A549 (cell line): ENCODE measurements at regions not wholly inside any gene's neighbourhood (a gene's known extent, or its start where the extent isn't known, plus 50 kb on each side); places are given as distances from the start of the nearest gene placed in this dataset.
A peak's percentile ranks its signal among the peaks of the same experiment; 100 is the strongest.

Experiments
- ATAC-seq, 2 experiments: fragments of 200-7000 bp in 1 of 2; fragments of >200 bp in 1 of 2; cut with Nextera tagmentation in 1 of 2; cut with Tn5 transposase in 1 of 2; 3 replicates each; pipeline versions ENCODE4 v1.8.0 to v1.9.1; 2018 to 2020; ENCODE audit warnings: mild to moderate bottlenecking in 1 of 2, moderate library complexity in 1 of 2
- CTCF ChIA-PET: fragments of 300-600 bp; sonication (Branson Sonifier 250); formaldehyde crosslinking; extraction: SDS; loops from one replicate; lab custom pipeline; 2021; ENCODE audit warnings: antibody characterized with exemption, inconsistent platforms; lab: Yijun Ruan, JAX
- POLR2A ChIA-PET: fragments of 350-600 bp; formaldehyde crosslinking; extraction: SDS; loops from one replicate; lab custom pipeline; 2021; ENCODE audit warnings: antibody characterized with exemption, inconsistent platforms; lab: Yijun Ruan, JAX
- DNase-seq, 2 experiments: peaks; one replicate each; pipeline versions ENCODE4 v3.0.0 to v3.0.0-alpha.2; 2011 to 2016; ENCODE audit warnings: low read depth in 1 of 2, low spot score in 1 of 2
- FAIRE-seq: peaks from 2 replicates; lab custom pipeline; 2011; peaks lifted over from hg19 to GRCh38; lab: Jason Lieb, UNC
- H3K27ac ChIP-seq, 2 experiments: fragments of >200 bp; sonication (Bioruptor Twin); formaldehyde crosslinking; 3 replicates each; pipeline ENCODE4 v1.5.1; 2016 to 2017
- H3K4me1 ChIP-seq: fragments of >200 bp; sonication (Bioruptor Twin); formaldehyde crosslinking; 3 replicates; pipeline ENCODE4 v1.6.1; 2016
- H3K4me2 ChIP-seq: fragments of >200 bp; sonication (Bioruptor Twin); formaldehyde crosslinking; 3 replicates; pipeline ENCODE4 v1.6.1; 2016
- H3K4me3 ChIP-seq: fragments of >200 bp; sonication (Bioruptor Twin); formaldehyde crosslinking; 3 replicates; pipeline ENCODE4 v1.5.1; 2016
- H3K9me3 ChIP-seq: fragments of >200 bp; sonication (Bioruptor Twin); formaldehyde crosslinking; 3 replicates; pipeline ENCODE4 v1.6.1; 2016
- BCL3 ChIP-seq: fragments of >200 bp; sonication (Bioruptor Twin); formaldehyde crosslinking; IDR thresholded peaks from 3 replicates; pipeline ENCODE4 v1.6.1; 2016
- CEBPB ChIP-seq, 2 experiments: fragments of >200 bp in 1 of 2; sonication (Bioruptor Twin) in 1 of 2; formaldehyde crosslinking in 1 of 2; IDR thresholded peaks; 2 replicates each; pipeline ENCODE4 v1.6.1; 2012 to 2016
- CTCF ChIP-seq: fragments of >200 bp; sonication (Bioruptor Twin); formaldehyde crosslinking; IDR thresholded peaks from 3 replicates; pipeline ENCODE4 v1.5.1; 2016
- EHMT2 ChIP-seq: fragments of 200-600 bp; sonication (generic); IDR thresholded peaks from 2 replicates; pipeline ENCODE4 v1.6.1; 2016; ENCODE audit warnings: antibody characterized with exemption, low read depth, mild to moderate bottlenecking, moderate library complexity
- ESRRA ChIP-seq: fragments of 150-350 bp; IDR thresholded peaks from 2 replicates; pipeline ENCODE4 v1.6.1; 2014; ENCODE audit warnings: mild to moderate bottlenecking, low read length, borderline replicate concordance
- FOSB ChIP-seq: fragments of 250-450 bp; sonication (Bioruptor Pico); IDR thresholded peaks from 2 replicates; pipeline ENCODE4 v1.5.0; 2020; ENCODE audit warnings: mild to moderate bottlenecking, moderate library complexity
- FOXS1 ChIP-seq: fragments of 250-450 bp; sonication (Bioruptor Pico); IDR thresholded peaks from 2 replicates; pipeline ENCODE4 v1.5.0; 2020; ENCODE audit warnings: mild to moderate bottlenecking, moderate library complexity
- GATA3 ChIP-seq: IDR thresholded peaks from 2 replicates; pipeline ENCODE4 v1.6.1; 2012; ENCODE audit warnings: borderline replicate concordance
- HDAC2 ChIP-seq: fragments of 200-600 bp; sonication (generic); IDR thresholded peaks from 2 replicates; pipeline ENCODE4 v1.6.1; 2016
- HES2 ChIP-seq: fragments of >200 bp; sonication (Bioruptor Twin); formaldehyde crosslinking; IDR thresholded peaks from 2 replicates; pipeline ENCODE4 v1.6.1; 2016
- JUN ChIP-seq, 2 experiments: fragments of >200 bp; sonication (Bioruptor Twin); formaldehyde crosslinking; IDR thresholded peaks; 2 replicates in 1 of 2; 3 replicates in 1 of 2; pipeline ENCODE4 v1.6.1; 2016 to 2017
- KDM5A ChIP-seq: fragments of 200-600 bp; sonication (generic); IDR thresholded peaks from 2 replicates; pipeline ENCODE4 v1.6.1; 2016; ENCODE audit warnings: antibody characterized with exemption, mild to moderate bottlenecking
- MAX ChIP-seq: IDR thresholded peaks from 2 replicates; pipeline ENCODE4 v1.6.1; 2012
- NFE2L2 ChIP-seq: fragments of 150-350 bp; conservative IDR thresholded peaks from 2 replicates; pipeline ENCODE4 v1.6.1; 2014; ENCODE audit warnings: low read length
- NR3C1 ChIP-seq: fragments of >200 bp; sonication (Bioruptor Twin); formaldehyde crosslinking; IDR thresholded peaks from 3 replicates; pipeline ENCODE4 v1.6.1; 2017
- RAD21 ChIP-seq, 2 experiments: fragments of >200 bp in 1 of 2; sonication (Bioruptor Twin) in 1 of 2; formaldehyde crosslinking in 1 of 2; IDR thresholded peaks in 1 of 2; conservative IDR thresholded peaks in 1 of 2; 2 replicates in 1 of 2; 3 replicates in 1 of 2; pipeline ENCODE4 v1.6.1; 2012 to 2018; ENCODE audit warnings: inconsistent platforms in 1 of 2
- RNF2 ChIP-seq: fragments of 200-600 bp; sonication (generic); IDR thresholded peaks from 2 replicates; pipeline ENCODE4 v1.6.1; 2016; ENCODE audit warnings: low read depth, mild to moderate bottlenecking, antibody characterized with exemption, moderate library complexity, borderline replicate concordance
- TFCP2L1 ChIP-seq: fragments of 250-450 bp; sonication (Bioruptor Pico); IDR thresholded peaks from 2 replicates; pipeline ENCODE4 v1.5.0; 2021; ENCODE audit warnings: mild to moderate bottlenecking
- TP53 ChIP-seq: fragments of 250-450 bp; sonication (Bioruptor Pico); IDR thresholded peaks from 2 replicates; pipeline ENCODE4 v1.5.0; 2021; ENCODE audit warnings: mild to moderate bottlenecking, moderate library complexity
- ZC3H11A ChIP-seq: fragments of 450-650 bp; IDR thresholded peaks from 2 replicates; pipeline ENCODE4 v1.6.1; 2014; ENCODE audit warnings: antibody characterized with exemption, mild to moderate bottlenecking
- WGBS: methylation state at CpG from one replicate; pipeline ENCODE4 v1.1.6; 2017; ENCODE audit errors: missing lambda C conversion rate; 5-methylcytosine and 5-hydroxymethylcytosine counted together
- TF ChIP-seq, protein P1 (sequence below): fragments of 200-600 bp; sonication (generic); IDR thresholded peaks from 2 replicates; pipeline ENCODE4 v1.6.1; 2016; ENCODE audit warnings: antibody characterized with exemption, mild to moderate bottlenecking, moderate library complexity
- TF ChIP-seq, protein P2 (sequence below): IDR thresholded peaks from 2 replicates; pipeline ENCODE4 v1.6.1; 2012; ENCODE audit warnings: low read depth, borderline replicate concordance

DNA sequence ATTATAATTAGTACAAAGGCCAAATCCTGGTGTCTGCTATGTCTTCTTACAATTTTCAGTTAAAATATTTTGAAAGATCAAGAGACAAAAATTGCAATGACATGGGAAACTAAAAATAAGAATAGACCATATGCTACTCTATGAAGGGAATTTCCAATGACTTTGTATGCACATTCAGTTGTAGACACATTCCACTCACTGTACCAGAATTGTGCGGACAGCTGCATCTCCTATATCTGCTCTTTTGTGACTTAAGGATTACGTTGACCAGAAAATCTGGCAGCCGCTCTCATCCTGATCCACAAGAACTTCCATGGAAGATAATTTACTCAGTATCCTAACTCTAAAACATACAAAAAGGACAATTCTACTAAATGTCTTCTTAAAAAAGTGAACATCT lies 493.9 kb upstream of the KCNMB2 start:
- Histone ChIP-seq H3K9me3 (no peaks in the 10 kb centered on the region), H3K4me1 (no peaks in the 10 kb centered on the region), H3K27ac (no peak overlapping the region), H3K4me3 (no peak overlapping the region), H3K4me2 (no peak overlapping the region)
- ChIA-PET CTCF (no interaction called here), POLR2A (no interaction called here)
- no peak for ATAC-seq
- 97% methylated on average over 3 of the region's 3 CpGs for WGBS
- FAIRE-seq, result no peak
- no peak for DNase-seq
- no peak for TF ChIP-seq RAD21 (conservative IDR thresholded peaks at IDR 0.05 in 1 of 2, IDR thresholded peaks at IDR 0.05 in 1 of 2)
- no peak for TF ChIP-seq MAX
- TF ChIP-seq, all 56 proteins: peak for 0

- H3K27ac ChIP-seq, result no peak overlapping the region
- no peaks in the 10 kb centered on the region for H3K9me3 ChIP-seq
- H3K4me2 ChIP-seq, result no peak overlapping the region
- CTCF ChIA-PET, result no interaction called here
- POLR2A ChIA-PET, result no interaction called here
- ATAC-seq (no peak), FAIRE-seq (no peak), DNase-seq (no peak)
- H3K4me3 ChIP-seq, result no peak overlapping the region
- 66% methylated on average over 3 of the region's 3 CpGs for WGBS
- no peak for TF ChIP-seq TFCP2L1 (CRISPR knock-in tag)
- no peak for TF ChIP-seq NFE2L2
- TF ChIP-seq JUN (IDR thresholded peaks at IDR 0.05), result no peak
- no peaks in the 10 kb centered on the region for H3K4me1 ChIP-seq
Observed at GRCh38 chr3:178043084-178043483, 493.2 kb upstream of the KCNMB2 start.

DNA sequence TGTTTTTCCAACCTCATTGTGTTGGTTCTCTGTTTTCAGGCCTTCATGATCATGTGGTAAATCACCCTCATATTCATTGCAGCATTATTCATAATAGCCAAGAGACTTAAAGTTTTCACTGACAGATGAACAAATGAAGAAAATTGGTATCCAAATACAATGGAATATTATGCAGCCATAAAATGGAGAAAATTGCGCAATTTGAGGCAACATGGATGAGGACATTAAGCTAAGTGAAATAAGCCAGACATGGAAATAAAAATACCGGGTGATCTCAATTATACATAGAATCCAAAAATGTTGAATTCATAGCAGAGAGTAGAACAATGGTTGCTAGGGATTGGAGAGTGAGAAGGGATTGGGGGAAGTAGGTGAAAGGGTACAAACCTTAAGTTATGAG lies 491.9 kb upstream of the KCNMB2 start:
- H3K4me3 ChIP-seq, result no peak overlapping the region
- H3K27ac ChIP-seq, result no peak overlapping the region
- H3K4me2 ChIP-seq, result no peak overlapping the region
- H3K4me1 ChIP-seq, result no peaks in the 10 kb centered on the region
- WGBS, result 73% methylated on average over 2 of the region's 2 CpGs
- ChIA-PET CTCF (no interaction called here), POLR2A (no interaction called here)
- DNase-seq, result no peak
- no peaks in the 10 kb centered on the region for H3K9me3 ChIP-seq
- no peak for TF ChIP-seq KDM5A
- peak; percentile 44 to 77; a peak in 3 of 4 replicates for TF ChIP-seq CEBPB (IDR thresholded peaks at IDR 0.05)
- FAIRE-seq, result no peak
- ATAC-seq, result no peak

DNA sequence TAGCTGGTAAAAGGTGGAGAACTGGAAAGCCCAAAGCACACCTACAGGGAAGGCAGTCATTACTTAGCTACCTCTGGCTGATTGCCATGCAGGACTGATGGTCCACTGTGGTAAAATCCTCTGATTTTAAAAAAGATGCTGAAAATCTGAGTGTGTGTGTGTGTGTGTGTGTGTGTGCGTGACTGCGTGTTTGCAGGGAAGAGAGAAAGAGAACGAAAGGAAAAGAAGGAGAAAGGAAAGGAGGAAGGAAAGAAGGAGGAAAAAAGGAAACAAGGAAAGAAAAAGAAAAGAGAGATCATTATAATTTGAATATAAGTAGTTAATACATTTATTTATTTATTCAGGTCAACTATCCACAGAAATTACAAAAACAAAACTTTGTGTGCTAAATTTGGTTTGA lies 488.7 kb upstream of the KCNMB2 start:
- TF ChIP-seq JUN (IDR thresholded peaks at IDR 0.05) (no peak), FOSB (CRISPR knock-in tag) (no peak), GATA3 (no peak), KDM5A (no peak), ESRRA (no peak), HDAC2 (no peak), HES2 (no peak), EHMT2 (no peak), TP53 (no peak), ZC3H11A (no peak), CTCF (no peak), BCL3 (no peak), FOXS1 (no peak), RNF2 (no peak), NR3C1 (no peak)
- TF ChIP-seq, protein P1, sequence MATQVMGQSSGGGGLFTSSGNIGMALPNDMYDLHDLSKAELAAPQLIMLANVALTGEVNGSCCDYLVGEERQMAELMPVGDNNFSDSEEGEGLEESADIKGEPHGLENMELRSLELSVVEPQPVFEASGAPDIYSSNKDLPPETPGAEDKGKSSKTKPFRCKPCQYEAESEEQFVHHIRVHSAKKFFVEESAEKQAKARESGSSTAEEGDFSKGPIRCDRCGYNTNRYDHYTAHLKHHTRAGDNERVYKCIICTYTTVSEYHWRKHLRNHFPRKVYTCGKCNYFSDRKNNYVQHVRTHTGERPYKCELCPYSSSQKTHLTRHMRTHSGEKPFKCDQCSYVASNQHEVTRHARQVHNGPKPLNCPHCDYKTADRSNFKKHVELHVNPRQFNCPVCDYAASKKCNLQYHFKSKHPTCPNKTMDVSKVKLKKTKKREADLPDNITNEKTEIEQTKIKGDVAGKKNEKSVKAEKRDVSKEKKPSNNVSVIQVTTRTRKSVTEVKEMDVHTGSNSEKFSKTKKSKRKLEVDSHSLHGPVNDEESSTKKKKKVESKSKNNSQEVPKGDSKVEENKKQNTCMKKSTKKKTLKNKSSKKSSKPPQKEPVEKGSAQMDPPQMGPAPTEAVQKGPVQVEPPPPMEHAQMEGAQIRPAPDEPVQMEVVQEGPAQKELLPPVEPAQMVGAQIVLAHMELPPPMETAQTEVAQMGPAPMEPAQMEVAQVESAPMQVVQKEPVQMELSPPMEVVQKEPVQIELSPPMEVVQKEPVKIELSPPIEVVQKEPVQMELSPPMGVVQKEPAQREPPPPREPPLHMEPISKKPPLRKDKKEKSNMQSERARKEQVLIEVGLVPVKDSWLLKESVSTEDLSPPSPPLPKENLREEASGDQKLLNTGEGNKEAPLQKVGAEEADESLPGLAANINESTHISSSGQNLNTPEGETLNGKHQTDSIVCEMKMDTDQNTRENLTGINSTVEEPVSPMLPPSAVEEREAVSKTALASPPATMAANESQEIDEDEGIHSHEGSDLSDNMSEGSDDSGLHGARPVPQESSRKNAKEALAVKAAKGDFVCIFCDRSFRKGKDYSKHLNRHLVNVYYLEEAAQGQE, result no peak
- TF ChIP-seq, protein P2, sequence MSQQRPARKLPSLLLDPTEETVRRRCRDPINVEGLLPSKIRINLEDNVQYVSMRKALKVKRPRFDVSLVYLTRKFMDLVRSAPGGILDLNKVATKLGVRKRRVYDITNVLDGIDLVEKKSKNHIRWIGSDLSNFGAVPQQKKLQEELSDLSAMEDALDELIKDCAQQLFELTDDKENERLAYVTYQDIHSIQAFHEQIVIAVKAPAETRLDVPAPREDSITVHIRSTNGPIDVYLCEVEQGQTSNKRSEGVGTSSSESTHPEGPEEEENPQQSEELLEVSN, result no peak
- Histone ChIP-seq H3K27ac (no peak overlapping the region), H3K4me3 (no peak overlapping the region), H3K4me2 (no peak overlapping the region), H3K9me3 (no peaks in the 10 kb centered on the region), H3K4me1 (no peaks in the 10 kb centered on the region)
- ChIA-PET CTCF (no interaction called here), POLR2A (no interaction called here)
- FAIRE-seq (no peak), ATAC-seq (no peak), DNase-seq (no peak)
- 93% methylated on average over 3 of the region's 3 CpGs for WGBS
